ENCODE measurements at regions not wholly inside any gene's neighbourhood (a gene's known extent, or its start where the extent isn't known, plus 50 kb on each side); places are given as distances from the start of the nearest gene placed in this dataset.
"Not testable (repeated sequence)": the region's sequence is repeated elsewhere in the genome, so short reads cannot be mapped to it uniquely, and the experiment has no call there.

DNA sequence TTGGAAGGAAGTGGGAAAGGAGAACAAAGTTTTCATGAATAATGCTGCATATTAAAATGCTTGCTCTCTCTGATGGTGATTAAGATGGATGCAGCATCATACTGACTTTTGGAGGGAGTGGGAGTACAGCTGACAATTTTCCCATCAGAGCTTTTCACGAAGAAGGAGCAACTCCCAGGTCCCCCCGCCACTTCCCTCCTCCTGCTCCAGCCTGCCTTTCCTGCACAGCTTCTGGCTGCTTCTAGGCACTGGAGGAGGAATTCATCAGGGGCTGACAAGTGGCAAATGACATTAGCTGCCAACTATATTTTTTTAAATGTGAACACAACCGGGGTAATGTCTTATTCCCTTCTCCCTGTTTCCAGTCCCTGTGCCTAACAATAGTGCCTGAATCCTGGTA lies 477.9 kb downstream of the SHISA9 start (continued):
- TF ChIP-seq, protein P1, sequence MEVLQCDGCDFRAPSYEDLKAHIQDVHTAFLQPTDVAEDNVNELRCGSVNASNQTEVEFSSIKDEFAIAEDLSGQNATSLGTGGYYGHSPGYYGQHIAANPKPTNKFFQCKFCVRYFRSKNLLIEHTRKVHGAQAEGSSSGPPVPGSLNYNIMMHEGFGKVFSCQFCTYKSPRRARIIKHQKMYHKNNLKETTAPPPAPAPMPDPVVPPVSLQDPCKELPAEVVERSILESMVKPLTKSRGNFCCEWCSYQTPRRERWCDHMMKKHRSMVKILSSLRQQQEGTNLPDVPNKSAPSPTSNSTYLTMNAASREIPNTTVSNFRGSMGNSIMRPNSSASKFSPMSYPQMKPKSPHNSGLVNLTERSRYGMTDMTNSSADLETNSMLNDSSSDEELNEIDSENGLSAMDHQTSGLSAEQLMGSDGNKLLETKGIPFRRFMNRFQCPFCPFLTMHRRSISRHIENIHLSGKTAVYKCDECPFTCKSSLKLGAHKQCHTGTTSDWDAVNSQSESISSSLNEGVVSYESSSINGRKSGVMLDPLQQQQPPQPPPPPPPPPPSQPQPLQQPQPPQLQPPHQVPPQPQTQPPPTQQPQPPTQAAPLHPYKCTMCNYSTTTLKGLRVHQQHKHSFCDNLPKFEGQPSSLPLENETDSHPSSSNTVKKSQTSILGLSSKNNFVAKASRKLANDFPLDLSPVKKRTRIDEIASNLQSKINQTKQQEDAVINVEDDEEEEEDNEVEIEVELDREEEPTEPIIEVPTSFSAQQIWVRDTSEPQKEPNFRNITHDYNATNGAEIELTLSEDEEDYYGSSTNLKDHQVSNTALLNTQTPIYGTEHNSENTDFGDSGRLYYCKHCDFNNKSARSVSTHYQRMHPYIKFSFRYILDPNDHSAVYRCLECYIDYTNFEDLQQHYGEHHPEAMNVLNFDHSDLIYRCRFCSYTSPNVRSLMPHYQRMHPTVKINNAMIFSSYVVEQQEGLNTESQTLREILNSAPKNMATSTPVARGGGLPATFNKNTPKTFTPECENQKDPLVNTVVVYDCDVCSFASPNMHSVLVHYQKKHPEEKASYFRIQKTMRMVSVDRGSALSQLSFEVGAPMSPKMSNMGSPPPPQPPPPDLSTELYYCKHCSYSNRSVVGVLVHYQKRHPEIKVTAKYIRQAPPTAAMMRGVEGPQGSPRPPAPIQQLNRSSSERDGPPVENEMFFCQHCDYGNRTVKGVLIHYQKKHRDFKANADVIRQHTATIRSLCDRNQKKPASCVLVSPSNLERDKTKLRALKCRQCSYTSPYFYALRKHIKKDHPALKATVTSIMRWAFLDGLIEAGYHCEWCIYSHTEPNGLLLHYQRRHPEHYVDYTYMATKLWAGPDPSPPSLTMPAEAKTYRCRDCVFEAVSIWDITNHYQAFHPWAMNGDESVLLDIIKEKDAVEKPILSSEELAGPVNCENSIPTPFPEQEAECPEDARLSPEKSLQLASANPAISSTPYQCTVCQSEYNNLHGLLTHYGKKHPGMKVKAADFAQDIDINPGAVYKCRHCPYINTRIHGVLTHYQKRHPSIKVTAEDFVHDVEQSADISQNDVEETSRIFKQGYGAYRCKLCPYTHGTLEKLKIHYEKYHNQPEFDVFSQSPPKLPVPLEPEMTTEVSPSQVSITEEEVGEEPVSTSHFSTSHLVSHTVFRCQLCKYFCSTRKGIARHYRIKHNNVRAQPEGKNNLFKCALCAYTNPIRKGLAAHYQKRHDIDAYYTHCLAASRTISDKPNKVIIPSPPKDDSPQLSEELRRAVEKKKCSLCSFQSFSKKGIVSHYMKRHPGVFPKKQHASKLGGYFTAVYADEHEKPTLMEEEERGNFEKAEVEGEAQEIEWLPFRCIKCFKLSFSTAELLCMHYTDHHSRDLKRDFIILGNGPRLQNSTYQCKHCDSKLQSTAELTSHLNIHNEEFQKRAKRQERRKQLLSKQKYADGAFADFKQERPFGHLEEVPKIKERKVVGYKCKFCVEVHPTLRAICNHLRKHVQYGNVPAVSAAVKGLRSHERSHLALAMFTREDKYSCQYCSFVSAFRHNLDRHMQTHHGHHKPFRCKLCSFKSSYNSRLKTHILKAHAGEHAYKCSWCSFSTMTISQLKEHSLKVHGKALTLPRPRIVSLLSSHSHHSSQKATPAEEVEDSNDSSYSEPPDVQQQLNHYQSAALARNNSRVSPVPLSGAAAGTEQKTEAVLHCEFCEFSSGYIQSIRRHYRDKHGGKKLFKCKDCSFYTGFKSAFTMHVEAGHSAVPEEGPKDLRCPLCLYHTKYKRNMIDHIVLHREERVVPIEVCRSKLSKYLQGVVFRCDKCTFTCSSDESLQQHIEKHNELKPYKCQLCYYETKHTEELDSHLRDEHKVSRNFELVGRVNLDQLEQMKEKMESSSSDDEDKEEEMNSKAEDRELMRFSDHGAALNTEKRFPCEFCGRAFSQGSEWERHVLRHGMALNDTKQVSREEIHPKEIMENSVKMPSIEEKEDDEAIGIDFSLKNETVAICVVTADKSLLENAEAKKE (CRISPR knock-in tag; IDR thresholded peaks at IDR 0.05) = no peak
- no peak for TF ChIP-seq EZH2 (IDR thresholded peaks at IDR 0.05; ENCODE audit: low read depth, unreplicated experiment)

DNA sequence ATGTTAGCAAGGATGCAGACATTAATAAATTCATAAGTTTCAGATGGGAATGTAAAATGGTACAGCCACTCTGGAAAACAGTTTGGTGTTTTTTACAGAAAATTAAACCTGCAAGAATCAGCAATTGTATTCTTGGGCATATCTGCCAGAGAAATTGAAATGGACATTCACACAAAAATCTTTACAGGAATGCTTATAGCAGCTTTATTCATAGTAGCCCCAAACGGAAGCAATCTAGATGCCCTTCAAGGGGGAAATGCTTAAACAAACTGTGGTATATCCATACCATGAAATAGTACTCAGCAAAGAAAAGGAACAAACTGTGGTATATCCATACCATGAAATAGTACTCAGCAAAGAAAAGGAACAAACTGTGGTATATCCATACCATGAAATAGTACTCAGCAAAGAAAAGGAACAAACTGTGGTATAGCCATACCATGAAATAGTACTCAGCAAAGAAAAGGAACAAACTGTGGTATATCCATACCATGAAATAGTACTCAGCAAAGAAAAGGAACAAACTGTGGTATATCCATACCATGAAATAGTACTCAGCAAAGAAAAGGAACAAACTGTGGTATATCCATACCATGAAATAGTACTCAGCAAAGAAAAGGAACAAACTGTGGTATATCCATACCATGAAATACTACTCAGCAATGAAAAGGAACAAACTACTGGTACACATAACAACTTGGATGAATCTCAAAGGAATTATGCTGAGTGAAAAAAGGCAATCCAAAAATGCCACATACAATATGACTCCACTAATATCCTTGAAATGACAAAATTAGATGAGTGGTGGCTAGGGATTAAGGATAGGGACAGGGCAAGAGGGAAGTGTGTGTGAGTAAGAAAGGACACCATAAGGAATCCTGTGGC lies 484.0 kb downstream of the SHISA9 start:
- H3K36me3 Mint-ChIP-seq (ENCODE audit: low read depth) = peaks cover 66% of the 10 kb centered on the region
- not testable (repeated sequence) for DNase-seq (ENCODE audit: low spot score); H3K4me3 Mint-ChIP-seq; H3K27ac Mint-ChIP-seq; H4K20me1 ChIP-seq (replicated peaks; ENCODE audit: insufficient read depth); H3K27me3 ChIP-seq (ENCODE audit: insufficient read depth); H3K9me2 ChIP-seq (ENCODE audit: insufficient read depth); H3K4me1 ChIP-seq (ENCODE audit: insufficient read depth); H3K27me3 Mint-ChIP-seq (ENCODE audit: insufficient read depth, low read depth, poor library complexity); H3K4me1 Mint-ChIP-seq; H2AFZ ChIP-seq; H3F3A ChIP-seq (replicated peaks; ENCODE audit: low read depth); ATAC-seq; H3K4me3 ChIP-seq; H3K4me2 ChIP-seq; H3K79me2 ChIP-seq (replicated peaks; ENCODE audit: insufficient read depth); H3K27ac ChIP-seq (ENCODE audit: low read depth)
- H3K9me3 Mint-ChIP-seq = peaks cover 69% of the 10 kb centered on the region
- H3K36me3 ChIP-seq (ENCODE audit: insufficient read depth) = peaks cover 18% of the 10 kb centered on the region
